Nephron (organoid): ENCODE measurements at regions not wholly inside any gene's neighbourhood (a gene's known extent, or its start where the extent isn't known, plus 50 kb on each side); places are given as distances from the start of the nearest gene placed in this dataset.

Experiments used
- H3K27ac Mint-ChIP-seq, 3 experiments: 2 replicates each; pipeline ENCODE4 v1.8.0; 2020; ENCODE audit warnings: mixed read lengths in 3 of 3, mild to moderate bottlenecking in 2 of 3, moderate library complexity in 1 of 3
- H3K27me3 Mint-ChIP-seq: 2 replicates; pipeline ENCODE4 v1.8.0; 2021; ENCODE audit warnings: low read depth, mild to moderate bottlenecking, moderate library complexity, mixed read lengths
- H3K36me3 Mint-ChIP-seq: 2 replicates; pipeline ENCODE4 v1.8.0; 2020; ENCODE audit warnings: low read depth, mixed read lengths
- H3K4me1 Mint-ChIP-seq: 2 replicates; pipeline ENCODE4 v1.8.0; 2020; ENCODE audit warnings: mixed read lengths
- H3K4me3 Mint-ChIP-seq, 3 experiments: 2 replicates each; pipeline ENCODE4 v1.8.0; 2020; ENCODE audit warnings: mild to moderate bottlenecking in 3 of 3, mixed read lengths in 3 of 3, moderate library complexity in 2 of 3
- H3K9me3 Mint-ChIP-seq: 2 replicates; pipeline ENCODE4 v1.8.0; 2020; ENCODE audit warnings: mixed read lengths
- CTCF ChIP-seq, 3 experiments: fragments of 200-600 bp; sonication (generic); IDR thresholded peaks; one replicate each; pipeline ENCODE4 v1.5.0; 2021; ENCODE audit warnings: antibody characterized with exemption in 3 of 3; ENCODE audit not compliant: unreplicated experiment in 3 of 3

DNA sequence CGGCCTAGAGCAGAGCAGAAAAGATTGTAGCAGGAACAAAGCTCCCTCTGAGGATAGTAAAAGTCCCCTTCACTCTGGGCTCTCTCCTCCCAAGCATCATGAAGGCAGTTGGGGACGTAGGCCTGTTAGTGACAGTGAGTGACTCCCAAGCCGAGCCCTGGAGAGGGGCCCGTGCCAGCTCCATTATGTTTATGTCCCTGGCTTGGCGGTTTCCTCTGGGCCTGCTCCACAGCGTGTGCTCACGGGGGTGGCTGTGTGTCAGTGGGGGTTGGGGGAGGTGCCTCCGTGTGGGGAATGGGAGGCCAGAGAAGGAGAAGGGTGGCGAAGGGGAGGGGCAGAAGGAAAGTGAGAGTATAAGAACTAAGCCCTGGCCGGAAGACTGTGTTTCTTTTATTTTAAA is 170.0 kb upstream of the VASH1 start:
- no peak overlapping the region for H3K4me3 Mint-ChIP-seq
- peaks cover 7% of the 10 kb centered on the region for H3K9me3 Mint-ChIP-seq
- H3K36me3 Mint-ChIP-seq, result no peaks in the 10 kb centered on the region
- TF ChIP-seq CTCF (IDR thresholded peaks at IDR 0.05; ENCODE audit: unreplicated experiment in 3 of 3), result no peak
- H3K4me1 Mint-ChIP-seq, result peaks cover 10% of the 10 kb centered on the region
- H3K27ac Mint-ChIP-seq, result peak overlapping the region; percentile 19 to 62 (median 54)
- H3K27me3 Mint-ChIP-seq, result peaks cover 3% of the 10 kb centered on the region

DNA sequence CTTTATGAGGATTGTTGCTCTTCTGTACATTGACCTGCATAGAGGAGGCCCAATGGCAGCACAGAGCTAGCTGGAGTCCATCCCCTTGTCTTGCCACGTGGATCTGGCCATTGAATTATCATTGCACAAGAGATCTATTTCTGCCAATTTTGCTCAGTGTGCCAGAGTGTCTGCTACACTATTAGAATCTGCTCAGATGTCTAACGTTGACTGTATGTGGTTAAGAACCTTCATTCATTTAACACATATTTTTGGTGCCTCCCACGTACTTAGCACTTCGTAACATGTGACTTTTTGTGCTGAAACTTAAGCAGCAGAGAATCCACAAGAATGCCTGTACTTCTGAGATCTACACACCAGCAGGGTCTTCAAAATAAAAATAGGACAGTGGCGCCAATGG is 166.0 kb upstream of the VASH1 start:
- Mint-ChIP-seq H3K4me3 (no peak overlapping the region), H3K36me3 (no peaks in the 10 kb centered on the region), H3K4me1 (peaks cover 29% of the 10 kb centered on the region), H3K9me3 (peaks cover 1% of the 10 kb centered on the region), H3K27ac (peak overlapping the region in 1 of 3 experiments; percentile 18), H3K27me3 (peaks cover 12% of the 10 kb centered on the region)
- no peak for TF ChIP-seq CTCF (IDR thresholded peaks at IDR 0.05; ENCODE audit: unreplicated experiment in 3 of 3)

DNA sequence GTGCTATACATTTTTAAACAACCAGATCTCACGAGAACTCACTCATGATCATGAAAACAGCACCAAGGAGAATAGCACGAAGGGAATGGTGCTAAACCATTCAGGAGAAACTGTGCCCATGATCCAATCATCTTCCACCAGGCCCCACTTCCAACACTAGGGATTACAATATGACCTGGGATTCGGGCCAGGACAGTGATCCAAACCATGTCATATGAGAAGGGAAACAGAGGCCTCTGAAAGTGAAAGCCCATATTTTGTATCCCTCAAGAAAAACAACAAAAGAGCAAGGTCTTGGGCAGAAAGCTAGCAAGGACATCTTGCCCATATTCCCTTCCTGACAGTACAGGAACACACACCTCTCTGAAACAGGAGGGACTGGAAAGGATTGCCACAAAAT is 163.9 kb upstream of the VASH1 start:
- no peak overlapping the region for H3K4me3 Mint-ChIP-seq
- H3K9me3 Mint-ChIP-seq, result peaks cover 5% of the 10 kb centered on the region
- H3K27me3 Mint-ChIP-seq, result peaks cover 12% of the 10 kb centered on the region
- no peaks in the 10 kb centered on the region for H3K36me3 Mint-ChIP-seq
- peaks cover 20% of the 10 kb centered on the region for H3K4me1 Mint-ChIP-seq
- no peak overlapping the region for H3K27ac Mint-ChIP-seq
- no peak for TF ChIP-seq CTCF (IDR thresholded peaks at IDR 0.05; ENCODE audit: unreplicated experiment in 3 of 3)

- Mint-ChIP-seq H3K4me1 (peaks cover 20% of the 10 kb centered on the region), H3K4me3 (no peak overlapping the region), H3K27ac (no peak overlapping the region), H3K36me3 (no peaks in the 10 kb centered on the region), H3K9me3 (peaks cover 5% of the 10 kb centered on the region), H3K27me3 (peaks cover 9% of the 10 kb centered on the region)
- TF ChIP-seq CTCF (IDR thresholded peaks at IDR 0.05; ENCODE audit: unreplicated experiment in 3 of 3), result no peak
Observed at GRCh38 chr14:76599141-76599540, 162.1 kb upstream of the VASH1 start.

DNA sequence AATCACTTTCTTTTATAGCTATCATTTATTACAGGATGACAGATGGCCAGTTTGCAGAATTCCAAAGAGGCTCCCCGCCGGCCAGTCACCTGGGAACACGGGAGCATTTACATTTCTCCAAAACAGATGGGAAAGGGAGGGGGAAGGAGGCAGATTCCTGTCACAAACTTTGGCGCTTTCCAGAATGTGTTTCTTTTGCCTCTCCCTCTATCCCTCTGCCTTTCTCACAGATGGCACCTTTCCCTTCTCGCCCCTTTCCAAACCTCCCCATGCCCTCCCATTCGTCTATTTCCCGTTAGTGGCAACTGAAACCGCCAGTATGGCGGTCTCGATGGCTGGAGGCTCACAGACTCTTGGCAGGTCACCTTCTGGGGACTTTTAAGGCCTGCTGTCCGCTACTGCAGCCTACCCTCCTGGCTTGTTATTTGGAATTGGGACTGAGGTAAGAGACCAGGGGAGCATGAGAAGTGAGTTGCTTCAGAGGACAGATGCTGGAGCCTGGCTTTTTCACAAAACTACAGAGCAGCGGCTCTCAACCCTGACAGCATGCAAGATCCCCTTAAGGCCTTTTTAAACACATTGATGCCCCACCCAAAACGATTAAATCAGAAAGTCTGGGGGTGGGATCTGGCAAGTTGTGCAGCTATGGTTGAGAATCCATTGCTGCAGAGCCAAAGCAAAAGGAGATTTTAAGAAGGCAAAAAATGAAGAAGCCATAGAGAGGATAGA is 161.5 kb upstream of the VASH1 start:
- Mint-ChIP-seq H3K27me3 (peaks cover 9% of the 10 kb centered on the region), H3K36me3 (no peaks in the 10 kb centered on the region), H3K4me1 (peaks cover 20% of the 10 kb centered on the region), H3K27ac (no peak overlapping the region), H3K9me3 (peaks cover 5% of the 10 kb centered on the region), H3K4me3 (no peak overlapping the region)
- TF ChIP-seq CTCF (IDR thresholded peaks at IDR 0.05; ENCODE audit: unreplicated experiment in 3 of 3), result no peak

GRCh38 chr14:76603713-76604112 is 157.6 kb upstream of the VASH1 start:
- Mint-ChIP-seq H3K4me1 (peaks cover 8% of the 10 kb centered on the region), H3K4me3 (no peak overlapping the region), H3K36me3 (no peaks in the 10 kb centered on the region), H3K27ac (no peak overlapping the region), H3K27me3 (peaks cover 12% of the 10 kb centered on the region), H3K9me3 (peaks cover 5% of the 10 kb centered on the region)
- TF ChIP-seq CTCF (IDR thresholded peaks at IDR 0.05; ENCODE audit: unreplicated experiment in 3 of 3), result no peak
